H1 (cell line): ENCODE measurements at regions not wholly inside any gene's neighbourhood (a gene's known extent, or its start where the extent isn't known, plus 50 kb on each side); places are given as distances from the start of the nearest gene placed in this dataset.

Source experiments
- CTCF ChIA-PET: fragments of 300-600 bp; sonication (Branson Sonifier 250); formaldehyde crosslinking; loops from one replicate; lab custom pipeline; 2021; ENCODE audit not compliant: partially characterized antibody; lab: Charles Lee
- POLR2A ChIA-PET: fragments of 300-600 bp; sonication (Branson Sonifier 250); formaldehyde crosslinking; loops from one replicate; lab custom pipeline; 2021; ENCODE audit warnings: inconsistent platforms; ENCODE audit not compliant: partially characterized antibody; lab: Charles Lee
- DNase-seq, 2 experiments: peaks; one replicate each; pipeline versions ENCODE4 v3.0.0 to v3.0.0-alpha.2; 2010 to 2022; ENCODE audit warnings: low spot score in 2 of 2, low read depth in 1 of 2, mixed read lengths in 1 of 2
- FAIRE-seq: peaks from 2 replicates; lab custom pipeline; 2011; peaks lifted over from hg19 to GRCh38; lab: Jason Lieb, UNC
- H2AFZ ChIP-seq: 2 replicates; pipeline ENCODE4 v1.8.1; 2012; ENCODE audit warnings: low read length, inconsistent platforms
- H2AK5ac ChIP-seq: 2 replicates; pipeline ENCODE4 v1.6.1; 2013; ENCODE audit warnings: low read depth, low read length
- H2BK120ac ChIP-seq: replicated peaks from 2 replicates; pipeline ENCODE3; 2013; ENCODE audit warnings: low read depth, low read length, inconsistent platforms
- H2BK12ac ChIP-seq: 2 replicates; pipeline ENCODE4 v1.6.1; 2013; ENCODE audit warnings: low read depth, low read length
- H2BK15ac ChIP-seq: 2 replicates; pipeline ENCODE4 v1.6.1; 2013; ENCODE audit warnings: low read length
- H2BK20ac ChIP-seq: 2 replicates; pipeline ENCODE4 v1.6.1; 2013; ENCODE audit warnings: low read length
- H2BK5ac ChIP-seq: 2 replicates; pipeline ENCODE4 v1.6.1; 2013; ENCODE audit warnings: low read depth, low read length
- H3K14ac ChIP-seq: 2 replicates; pipeline ENCODE4 v1.6.1; 2013; ENCODE audit warnings: inconsistent platforms; ENCODE audit not compliant: insufficient read length
- H3K18ac ChIP-seq: 2 replicates; pipeline ENCODE4 v1.6.1; 2013; ENCODE audit warnings: low read length; ENCODE audit errors: extremely low read depth
- H3K23ac ChIP-seq: 2 replicates; pipeline ENCODE4 v1.6.1; 2013; ENCODE audit warnings: inconsistent platforms; ENCODE audit not compliant: insufficient read length
- H3K23me2 ChIP-seq: 2 replicates; pipeline ENCODE4 v1.6.1; 2013; ENCODE audit warnings: low read depth, low read length
- H3K27ac ChIP-seq: 2 replicates; pipeline ENCODE4 v1.6.1; 2011; ENCODE audit warnings: low read depth, low read length, inconsistent platforms
- H3K27me3 ChIP-seq, 4 experiments: replicated peaks in 1 of 4; 1 replicate in 1 of 4; 2 replicates in 3 of 4; pipeline versions ENCODE4 v1.6.1 to v1.8.1; 2011 to 2013; ENCODE audit warnings: low read length in 3 of 4, mild to moderate bottlenecking in 3 of 4, inconsistent platforms in 2 of 4, mixed read lengths in 2 of 4, moderate library complexity in 1 of 4; ENCODE audit not compliant: control insufficient read depth in 3 of 4, insufficient read depth in 3 of 4; ENCODE audit errors: extremely low read depth in 1 of 4
- H3K36me3 ChIP-seq, 4 experiments: 2 replicates each; pipeline versions ENCODE4 v1.6.1 to v1.8.1; 2011 to 2013; ENCODE audit warnings: mild to moderate bottlenecking in 4 of 4, low read length in 3 of 4, moderate library complexity in 2 of 4, control low read depth in 1 of 4, inconsistent platforms in 1 of 4; ENCODE audit not compliant: insufficient read depth in 4 of 4, control insufficient read depth in 2 of 4
- H3K4ac ChIP-seq: replicated peaks from 2 replicates; pipeline ENCODE3; 2013; ENCODE audit warnings: low read length, low read depth, mixed read lengths, inconsistent platforms; ENCODE audit not compliant: insufficient read length
- H3K4me1 ChIP-seq, 4 experiments: replicated peaks in 1 of 4; 1 replicate in 1 of 4; 2 replicates in 3 of 4; pipeline versions ENCODE4 v1.6.1 to v1.8.1; 2011 to 2013; ENCODE audit warnings: low read length in 3 of 4, inconsistent platforms in 2 of 4, mixed read lengths in 1 of 4; ENCODE audit not compliant: insufficient read depth in 4 of 4, control insufficient read depth in 3 of 4
- H3K4me2 ChIP-seq, 2 experiments: 2 replicates each; pipeline versions ENCODE4 v1.6.1 to v1.8.1; 2011 to 2013; ENCODE audit warnings: low read depth in 2 of 2, low read length in 2 of 2, control low read depth in 1 of 2, inconsistent platforms in 1 of 2, mild to moderate bottlenecking in 1 of 2; ENCODE audit not compliant: insufficient read depth in 1 of 2
- H3K4me3 ChIP-seq, 4 experiments: fragments of 200-600, 300-600 bp in 1 of 4; sonication (generic), shearing (Covaris generic), sonication (Bioruptor Twin) in 1 of 4; 2 replicates each; pipeline versions ENCODE4 v1.5.1 to v1.8.1; 2011 to 2016; ENCODE audit warnings: low read length in 4 of 4, low read depth in 3 of 4, control low read depth in 2 of 4, inconsistent platforms in 2 of 4, mild to moderate bottlenecking in 2 of 4, mixed read lengths in 1 of 4, moderate library complexity in 1 of 4; ENCODE audit not compliant: insufficient read depth in 2 of 4; ENCODE audit errors: extremely low read depth in 1 of 4
- H3K56ac ChIP-seq: replicated peaks from 2 replicates; pipeline ENCODE3; 2013; ENCODE audit warnings: low read depth, mild to moderate bottlenecking, mixed read lengths, low read length, inconsistent platforms; ENCODE audit not compliant: insufficient read length
- H3K79me1 ChIP-seq: 2 replicates; pipeline ENCODE4 v1.6.1; 2013; ENCODE audit warnings: low read depth, low read length, control low read depth
- H3K79me2 ChIP-seq, 2 experiments: 2 replicates each; pipeline versions ENCODE4 v1.6.1 to v1.8.1; 2012 to 2013; ENCODE audit warnings: low read length in 2 of 2, mild to moderate bottlenecking in 2 of 2, inconsistent platforms in 1 of 2; ENCODE audit not compliant: insufficient read depth in 2 of 2, control insufficient read depth in 1 of 2
- H3K9ac ChIP-seq, 4 experiments: replicated peaks in 1 of 4; 1 replicate in 1 of 4; 2 replicates in 3 of 4; pipeline versions ENCODE4 v1.6.1 to v1.8.1; 2011 to 2013; ENCODE audit warnings: low read depth in 3 of 4, low read length in 3 of 4, control low read depth in 2 of 4, mild to moderate bottlenecking in 2 of 4, moderate library complexity in 2 of 4, inconsistent platforms in 1 of 4; ENCODE audit errors: extremely low read depth in 1 of 4
- H3K9me3 ChIP-seq, 2 experiments: 2 replicates each; pipeline versions ENCODE4 v1.6.1 to v1.8.1; 2012 to 2013; ENCODE audit warnings: mild to moderate bottlenecking in 2 of 2, moderate library complexity in 2 of 2, control low read depth in 1 of 2, inconsistent platforms in 1 of 2, low read depth in 1 of 2, low read length in 1 of 2, mixed read lengths in 1 of 2; ENCODE audit not compliant: insufficient read depth in 2 of 2
- H4K20me1 ChIP-seq, 2 experiments: replicated peaks in 1 of 2; 2 replicates each; pipeline versions ENCODE3 to v1.8.1; 2011 to 2013; ENCODE audit warnings: inconsistent platforms in 2 of 2, low read length in 2 of 2, mild to moderate bottlenecking in 1 of 2; ENCODE audit not compliant: insufficient read depth in 2 of 2, control insufficient read depth in 1 of 2
- H4K5ac ChIP-seq: 2 replicates; pipeline ENCODE4 v1.6.1; 2013; ENCODE audit warnings: low read length, low read depth, mixed read lengths, inconsistent platforms; ENCODE audit not compliant: insufficient read length
- H4K8ac ChIP-seq: 2 replicates; pipeline ENCODE4 v1.8.0; 2013; ENCODE audit warnings: mild to moderate bottlenecking, moderate library complexity, low read length, inconsistent platforms; ENCODE audit not compliant: insufficient read depth; ENCODE audit errors: extremely low read depth
- H4K91ac ChIP-seq: replicated peaks from 2 replicates; pipeline ENCODE3; 2013; ENCODE audit warnings: low read length, mixed read lengths, inconsistent platforms; ENCODE audit not compliant: insufficient read length
- CEBPB ChIP-seq: IDR thresholded peaks from 2 replicates; pipeline ENCODE4 v1.6.1; 2012; ENCODE audit warnings: low read depth, low read length
- EP300 ChIP-seq, 2 experiments: IDR thresholded peaks; 1 replicate in 1 of 2; 2 replicates in 1 of 2; pipeline ENCODE4 v1.6.1; 2011 to 2012; ENCODE audit warnings: low read depth in 2 of 2, low read length in 2 of 2, mild to moderate bottlenecking in 2 of 2, borderline replicate concordance in 1 of 2, inconsistent platforms in 1 of 2, moderate library complexity in 1 of 2
- NANOG ChIP-seq: IDR thresholded peaks from 2 replicates; pipeline ENCODE4 v1.6.1; 2011; ENCODE audit warnings: low read length, low read depth, mild to moderate bottlenecking, inconsistent platforms; ENCODE audit not compliant: insufficient read depth, poor library complexity, severe bottlenecking
- POLR2A ChIP-seq, 2 experiments: IDR thresholded peaks; 1 replicate in 1 of 2; 2 replicates in 1 of 2; pipeline ENCODE4 v1.6.1; 2011; ENCODE audit warnings: low read depth in 2 of 2, low read length in 2 of 2, mild to moderate bottlenecking in 2 of 2; ENCODE audit errors: control extremely low read depth in 1 of 2
- RBBP5 ChIP-seq: IDR thresholded peaks from 2 replicates; pipeline ENCODE4 v1.7.1; 2012; ENCODE audit warnings: low read depth, mild to moderate bottlenecking, inconsistent platforms, low read length, moderate library complexity, borderline replicate concordance
- SIN3A ChIP-seq, 2 experiments: IDR thresholded peaks in 1 of 2; conservative IDR thresholded peaks in 1 of 2; 2 replicates each; pipeline ENCODE4 v1.6.1; 2011 to 2012; ENCODE audit warnings: low read length in 2 of 2, improper control_type of control experiment in 1 of 2, low read depth in 1 of 2, mild to moderate bottlenecking in 1 of 2
- SP2 ChIP-seq: IDR thresholded peaks from 2 replicates; pipeline ENCODE4 v1.6.1; 2012; ENCODE audit warnings: mild to moderate bottlenecking, low read length, inconsistent platforms
- SP4 ChIP-seq: IDR thresholded peaks from 2 replicates; pipeline ENCODE4 v1.6.1; 2012; ENCODE audit warnings: low read length, inconsistent platforms
- SUZ12 ChIP-seq: fragments of 200-600 bp; sonication (generic); IDR thresholded peaks from 2 replicates; pipeline ENCODE4 v1.6.1; 2012; ENCODE audit warnings: mild to moderate bottlenecking, inconsistent platforms, low read length, moderate library complexity, mixed read lengths
- TAF1 ChIP-seq: IDR thresholded peaks from 2 replicates; pipeline ENCODE4 v1.6.1; 2011; ENCODE audit warnings: mild to moderate bottlenecking, low read depth, low read length
- YY1 ChIP-seq: IDR thresholded peaks from 2 replicates; pipeline ENCODE4 v1.6.1; 2011; ENCODE audit warnings: low read depth, mild to moderate bottlenecking, low read length
- WGBS, 2 experiments: shearing (Covaris generic) in 1 of 2; methylation state at CpG; one replicate each; pipeline versions ENCODE4 v1.1.6 to v1.1.7; 2013 to 2015; ENCODE audit warnings: low lambda C conversion rate in 2 of 2, mixed read lengths in 2 of 2, inconsistent platforms in 1 of 2, low coverage in 1 of 2, missing lambda C conversion rate in 1 of 2; ENCODE audit not compliant: insufficient replicate concordance in 2 of 2, insufficient coverage in 1 of 2, insufficient read length in 1 of 2; ENCODE audit errors: extremely low coverage in 1 of 2, missing lambda C conversion rate in 1 of 2; 5-methylcytosine and 5-hydroxymethylcytosine counted together
- TF ChIP-seq, protein P1 (sequence below): IDR thresholded peaks from 2 replicates; pipeline ENCODE4 v1.6.1; 2012; ENCODE audit warnings: inconsistent platforms
- TF ChIP-seq, protein P2 (sequence below): IDR thresholded peaks from 2 replicates; pipeline ENCODE4 v1.6.1; 2012; ENCODE audit warnings: inconsistent platforms

DNA sequence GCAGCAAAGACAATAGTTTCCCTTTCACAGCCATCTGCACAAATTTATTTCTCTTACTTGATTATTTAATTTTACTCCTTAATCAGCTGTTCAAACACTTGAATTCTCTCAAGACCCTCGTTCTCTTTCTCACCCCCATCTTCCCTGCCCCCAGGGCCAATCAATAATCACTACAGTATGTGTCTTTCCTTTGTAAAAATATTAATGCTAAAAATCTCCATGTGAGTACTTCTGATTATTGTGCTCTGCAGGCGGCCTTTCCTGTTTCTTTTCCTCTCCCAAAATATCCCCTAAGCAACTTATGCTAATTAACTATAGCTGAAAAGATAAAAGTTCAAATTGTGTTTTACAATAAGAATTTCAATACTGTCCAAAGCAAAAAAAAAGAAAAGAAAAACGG lies 617.0 kb upstream of the CBLB start:
- Histone ChIP-seq H3K4ac (no peak overlapping the region), H2AK5ac (no peak overlapping the region), H2BK5ac (no peak overlapping the region), H3K14ac (no peak overlapping the region), H4K8ac (no peak overlapping the region), H3K4me1 (peaks cover 0 to 4% (median 0%) of the 10 kb centered on the region in 4 experiments; a peak in 2 of 7 replicates), H3K4me3 (peak overlapping the region in 1 of 4 experiments; percentile 20; a peak in 1 of 8 replicates), H3K4me2 (peak overlapping the region in 1 of 2 experiments; percentile 47; a peak in 2 of 4 replicates), H3K27me3 (peaks cover 0 to 1% (median 0%) of the 10 kb centered on the region in 4 experiments; a peak in 1 of 7 replicates), H4K91ac (no peak overlapping the region), H2BK20ac (no peak overlapping the region), H3K23ac (no peak overlapping the region), H3K36me3 (no peaks in the 10 kb centered on the region), H3K9ac (no peak overlapping the region), H3K56ac (no peak overlapping the region), H4K5ac (peak overlapping the region; percentile 57), H3K9me3 (peaks cover 0 to 3% of the 10 kb centered on the region in 2 experiments; a peak in 1 of 4 replicates), H2AFZ (no peak overlapping the region), H4K20me1 (no peaks in the 10 kb centered on the region), H2BK12ac (no peak overlapping the region), H2BK15ac (no peak overlapping the region), H3K79me1 (no peaks in the 10 kb centered on the region), H2BK120ac (no peak overlapping the region), H3K79me2 (no peaks in the 10 kb centered on the region), H3K18ac (no peak overlapping the region), H3K27ac (no peak overlapping the region), H3K23me2 (no peaks in the 10 kb centered on the region; the same call in 1 of the 2 replicates)
- WGBS, 2 experiments = 43% methylated on average over 3 of the region's 3 CpGs; no CpG with 5 or more reads in 1 of the 2 experiments
- CTCF ChIA-PET = no interaction called here
- DNase-seq (no peak), FAIRE-seq (no peak)
- TF ChIP-seq, protein P1, sequence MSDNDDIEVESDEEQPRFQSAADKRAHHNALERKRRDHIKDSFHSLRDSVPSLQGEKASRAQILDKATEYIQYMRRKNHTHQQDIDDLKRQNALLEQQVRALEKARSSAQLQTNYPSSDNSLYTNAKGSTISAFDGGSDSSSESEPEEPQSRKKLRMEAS = no peak
- TF ChIP-seq SUZ12 = no peak
- TF ChIP-seq NANOG = no peak
- TF ChIP-seq CEBPB = no peak
- no peak for TF ChIP-seq YY1
- no peak for TF ChIP-seq POLR2A (IDR thresholded peaks at IDR 0.05; ENCODE audit: control extremely low read depth in 1 of 2, low read depth in 2 of 2, low read length in 2 of 2)
- no peak for TF ChIP-seq SP4
- no peak for TF ChIP-seq SP2
- no peak for TF ChIP-seq SIN3A (conservative IDR thresholded peaks at IDR 0.05 in 1 of 2, IDR thresholded peaks at IDR 0.05 in 1 of 2; ENCODE audit: low read depth in 1 of 2, low read length in 2 of 2)
- no peak for TF ChIP-seq EP300 (IDR thresholded peaks at IDR 0.05; ENCODE audit: borderline replicate concordance in 1 of 2, low read depth in 2 of 2, low read length in 2 of 2)
- TF ChIP-seq, protein P2, sequence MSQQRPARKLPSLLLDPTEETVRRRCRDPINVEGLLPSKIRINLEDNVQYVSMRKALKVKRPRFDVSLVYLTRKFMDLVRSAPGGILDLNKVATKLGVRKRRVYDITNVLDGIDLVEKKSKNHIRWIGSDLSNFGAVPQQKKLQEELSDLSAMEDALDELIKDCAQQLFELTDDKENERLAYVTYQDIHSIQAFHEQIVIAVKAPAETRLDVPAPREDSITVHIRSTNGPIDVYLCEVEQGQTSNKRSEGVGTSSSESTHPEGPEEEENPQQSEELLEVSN = no peak
- no peak for TF ChIP-seq RBBP5
- no peak for TF ChIP-seq TAF1
- POLR2A ChIA-PET = no interaction called here
